ENCODE measurements at regions not wholly inside any gene's neighbourhood (a gene's known extent, or its start where the extent isn't known, plus 50 kb on each side); places are given as distances from the start of the nearest gene placed in this dataset.

GRCh38 chr6:129778793-129779192, 68.8 kb upstream of the ARHGAP18 start:
- no peak for DNase-seq

- peak; percentile 18 to 34 for DNase-seq
Observed at GRCh38 chr6:129777371-129777770, 67.4 kb upstream of the ARHGAP18 start.

- DNase-seq, result peak; percentile 35 to 47
Observed at GRCh38 chr6:129776542-129777330, 66.8 kb upstream of the ARHGAP18 start.

GRCh38 chr6:129774697-129775447, 64.9 kb upstream of the ARHGAP18 start:
- DNase-seq, result peak; percentile 73 to 76

- no peak for DNase-seq
Observed at GRCh38 chr6:129773304-129773703, 63.3 kb upstream of the ARHGAP18 start.

- no peak for DNase-seq
Observed at GRCh38 chr6:129771678-129772077, 61.7 kb upstream of the ARHGAP18 start.

- no peak for DNase-seq
Observed at GRCh38 chr6:129767776-129768485, 58.0 kb upstream of the ARHGAP18 start.

GRCh38 chr6:129766959-129767728, 57.2 kb upstream of the ARHGAP18 start:
- peak in 1 of 2 donors; percentile 32 for DNase-seq

- peak; percentile 8 to 15 for DNase-seq
Observed at GRCh38 chr6:129764761-129765407, 54.9 kb upstream of the ARHGAP18 start.

GRCh38 chr6:129759796-129760605, 50.0 kb upstream of the ARHGAP18 start:
- DNase-seq, result no peak

All from inflammatory macrophage (primary cell).